ENCODE measurements at regions not wholly inside any gene's neighbourhood (a gene's known extent, or its start where the extent isn't known, plus 50 kb on each side); places are given as distances from the start of the nearest gene placed in this dataset.

GRCh38 chr6:22006795-22007194, 290.0 kb downstream of the PRL start:
- DNase-seq: no peak

- no peak for DNase-seq
These were observed 289.4 kb downstream of the PRL start for GRCh38 chr6:22007469-22007868.

GRCh38 chr6:22008248-22008836, 288.5 kb downstream of the PRL start:
- DNase-seq: no peak

- no peak for DNase-seq
These were observed 286.7 kb downstream of the PRL start for GRCh38 chr6:22010102-22010501.

GRCh38 chr6:22015216-22015615, 281.6 kb downstream of the PRL start:
- no peak for DNase-seq

GRCh38 chr6:22015944-22016343, 280.9 kb downstream of the PRL start:
- DNase-seq: no peak

DNA sequence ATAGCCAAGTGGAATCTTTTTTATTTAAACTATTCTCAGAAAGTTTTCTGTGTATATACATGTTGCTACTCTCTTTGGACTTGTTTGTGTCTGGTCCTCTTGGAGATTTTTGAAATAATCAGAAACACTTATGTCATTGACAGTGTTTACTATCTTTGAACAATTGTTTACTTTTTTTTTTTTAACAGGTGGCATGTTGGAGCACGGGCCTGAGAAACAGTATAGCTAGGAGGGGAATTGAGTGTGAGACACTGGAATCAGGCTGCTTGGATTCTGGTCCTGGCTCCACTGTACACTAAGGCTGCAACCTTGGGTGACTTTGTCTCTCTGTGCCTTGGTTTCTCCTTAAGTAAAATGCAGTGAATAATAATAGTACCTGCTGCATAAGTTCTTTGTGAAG, 279.6 kb downstream of the PRL start:
- no peak for DNase-seq

DNA sequence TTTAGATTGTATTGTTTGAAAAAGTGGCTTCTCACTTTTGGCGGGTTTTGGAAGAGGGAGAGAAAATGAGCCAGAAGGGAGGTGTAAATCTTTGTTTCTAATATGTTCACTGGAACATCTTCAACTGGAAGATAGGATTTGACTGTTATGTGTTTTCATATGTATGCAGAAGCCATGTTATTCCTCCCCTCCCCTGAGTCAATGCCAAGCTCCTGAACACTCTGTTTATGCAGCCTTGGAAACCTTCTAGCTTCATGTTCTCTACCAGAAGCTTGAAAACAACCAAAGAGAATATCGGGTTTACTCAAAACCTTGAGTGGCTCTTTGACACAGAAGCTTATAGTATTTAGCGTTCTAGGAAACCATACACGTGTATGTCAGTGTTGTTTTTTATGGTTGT, 279.1 kb downstream of the PRL start:
- DNase-seq: no peak

DNA sequence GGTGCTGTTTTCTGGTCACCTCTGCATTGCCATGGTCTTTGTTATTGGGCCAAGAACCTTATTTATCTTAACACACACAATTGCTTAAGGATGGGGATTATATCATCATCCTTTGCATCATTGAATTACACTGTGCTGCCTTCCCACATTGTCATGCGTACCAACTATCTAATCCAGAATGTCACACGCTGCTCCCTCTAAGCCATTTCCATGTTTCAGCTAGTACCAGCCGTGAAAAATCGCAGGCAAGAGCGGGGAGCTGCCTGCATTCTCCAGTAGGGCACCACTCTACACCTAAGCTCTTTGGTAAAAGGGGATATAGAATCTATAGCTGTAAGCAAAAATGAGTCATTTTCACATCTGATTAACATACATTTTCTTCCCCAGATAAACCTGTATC, 277.0 kb downstream of the PRL start:
- DNase-seq: no peak

- DNase-seq: no peak
These were observed 276.4 kb downstream of the PRL start for GRCh38 chr6:22020299-22021003.

GRCh38 chr6:22021966-22022365, 274.9 kb downstream of the PRL start:
- no peak for DNase-seq

DNA sequence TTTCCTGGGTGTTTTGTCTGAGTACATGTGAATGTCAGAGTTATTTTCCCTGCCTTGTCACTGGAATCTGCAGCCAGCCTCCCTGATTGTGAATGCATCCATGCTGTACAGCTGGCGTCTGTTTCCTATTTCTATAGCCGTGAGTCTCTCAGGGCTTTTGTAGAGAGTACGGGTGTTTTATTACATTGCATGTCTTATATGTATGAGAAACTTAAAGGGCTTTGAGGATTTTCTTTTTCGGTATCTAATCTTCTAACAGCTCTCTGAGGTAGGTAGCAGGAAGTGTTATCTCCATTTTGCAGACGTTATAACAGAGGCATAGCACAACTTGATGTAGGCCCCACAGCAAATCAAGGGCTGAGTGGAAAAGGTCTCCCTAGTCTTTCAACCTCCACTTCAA, 272.9 kb downstream of the PRL start:
- DNase-seq: no peak

DNA sequence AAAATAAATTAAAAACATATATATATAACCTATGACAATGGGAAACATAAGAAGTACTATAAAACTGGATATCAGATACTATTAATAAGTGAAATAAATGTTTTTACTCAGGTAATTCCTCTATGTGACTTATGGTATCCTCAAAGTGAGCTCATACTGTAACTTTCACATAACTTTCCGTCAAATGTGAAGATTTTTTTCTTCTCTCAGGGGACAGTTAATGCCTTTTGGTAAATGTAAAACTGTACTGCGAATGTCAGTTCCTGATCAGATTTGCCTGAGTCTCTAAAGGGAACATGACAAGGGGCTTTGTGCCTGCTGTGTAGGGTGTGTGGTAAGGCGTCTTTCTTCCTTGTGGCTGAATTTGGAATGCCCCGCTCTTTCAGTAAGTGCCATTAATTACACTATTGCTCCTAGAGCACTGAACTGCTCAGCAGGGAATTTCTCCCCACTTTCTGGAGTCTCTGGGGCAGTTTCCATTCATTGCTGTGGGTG, 271.8 kb downstream of the PRL start:
- no peak for DNase-seq

GRCh38 chr6:22025468-22026163, 271.2 kb downstream of the PRL start:
- DNase-seq: no peak

GRCh38 chr6:22026164-22026678, 270.6 kb downstream of the PRL start:
- no peak for DNase-seq

GRCh38 chr6:22027040-22027725, 269.7 kb downstream of the PRL start:
- DNase-seq: no peak

DNA sequence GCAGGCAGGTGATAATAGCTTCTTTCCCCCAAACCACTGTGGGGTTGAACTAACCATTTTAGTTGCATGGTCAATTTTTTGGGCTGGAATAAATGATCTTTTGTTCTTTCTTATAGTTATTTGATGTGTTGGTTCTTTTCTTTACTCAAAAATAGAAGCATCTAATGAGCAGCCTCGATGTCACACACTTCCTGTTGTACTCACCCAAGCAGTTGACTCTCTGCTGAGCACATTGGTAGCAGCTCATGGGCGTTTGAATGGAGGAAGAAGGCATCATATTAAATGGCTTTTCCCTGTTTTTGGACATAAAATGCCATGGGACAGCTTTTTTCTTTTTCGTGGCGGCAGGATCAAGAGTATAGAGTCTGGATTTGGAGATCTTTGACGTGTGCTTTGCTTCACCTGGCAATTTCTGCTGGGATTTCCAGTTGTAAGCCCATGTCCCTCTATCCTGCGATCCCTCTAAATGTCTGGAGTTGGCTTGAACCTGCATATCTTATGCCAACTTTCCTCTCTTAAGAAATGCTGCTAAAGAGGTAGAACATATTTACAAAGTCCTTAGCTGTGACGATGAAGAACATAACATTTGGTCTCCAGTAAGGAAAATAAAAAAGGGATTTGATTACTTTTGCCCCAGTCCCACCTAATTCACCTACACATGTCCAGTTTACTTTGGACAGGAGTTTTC, 268.3 kb downstream of the PRL start:
- no peak for DNase-seq

- no peak for DNase-seq
These were observed 267.7 kb downstream of the PRL start for GRCh38 chr6:22029171-22029570.

GRCh38 chr6:22030730-22031619, 265.9 kb downstream of the PRL start:
- DNase-seq: no peak

- DNase-seq: no peak
These were observed 261.1 kb downstream of the PRL start for GRCh38 chr6:22035690-22036089.

DNA sequence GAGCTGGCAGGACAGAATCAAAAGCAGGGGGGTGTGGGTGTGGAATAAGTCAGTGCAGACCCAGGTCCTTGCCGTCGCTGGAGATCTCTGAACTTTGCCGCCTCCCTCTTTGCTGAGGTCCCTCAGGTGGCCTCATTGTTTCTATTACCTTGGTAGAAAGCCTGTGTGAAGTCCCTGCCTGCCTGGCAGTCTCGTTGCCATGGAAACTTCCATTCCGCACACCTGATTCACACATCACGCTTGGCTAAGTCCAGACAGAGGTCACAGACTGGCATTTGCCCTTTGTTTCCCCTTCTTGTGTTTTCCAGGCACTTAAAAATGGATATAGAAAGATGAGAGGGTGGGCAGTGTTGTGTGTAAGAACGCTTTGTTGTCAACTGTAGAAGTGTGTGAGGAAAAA, 260.6 kb downstream of the PRL start:
- no peak for DNase-seq

- DNase-seq: no peak
These were observed 260.1 kb downstream of the PRL start for GRCh38 chr6:22036699-22037098.

Measured in NCI-H510A (cell line).